Fibroblast of skin of right biceps (primary cell): ENCODE measurements at regions not wholly inside any gene's neighbourhood (a gene's known extent, or its start where the extent isn't known, plus 50 kb on each side); places are given as distances from the start of the nearest gene placed in this dataset.
A peak's percentile ranks its signal among the peaks of the same experiment; 100 is the strongest.
"Not testable (repeated sequence)": the region's sequence is repeated elsewhere in the genome, so short reads cannot be mapped to it uniquely, and the experiment has no call there.

ENCODE experiments used
- DNase-seq: peaks from one replicate; pipeline ENCODE4 v3.0.0-alpha.2; 2013

- DNase-seq = no peak
Measured at GRCh38 chr2:88865801-88866371, 174.4 kb downstream of the RPIA start.

GRCh38 chr2:88866756-88867155, 175.3 kb downstream of the RPIA start:
- no peak for DNase-seq

- DNase-seq = no peak
Measured at GRCh38 chr2:88868861-88869260, 177.4 kb downstream of the RPIA start.

- DNase-seq = no peak
Measured at GRCh38 chr2:88870267-88870839, 178.9 kb downstream of the RPIA start.

- no peak for DNase-seq
Measured at GRCh38 chr2:88871336-88871735, 179.9 kb downstream of the RPIA start.

GRCh38 chr2:88873620-88874019, 182.1 kb downstream of the RPIA start:
- no peak for DNase-seq

GRCh38 chr2:88874063-88874657, 182.7 kb downstream of the RPIA start:
- peak; percentile 27 for DNase-seq

GRCh38 chr2:88875736-88876135, 184.3 kb downstream of the RPIA start:
- DNase-seq = no peak

- DNase-seq = peak; percentile 46
Measured at GRCh38 chr2:88880441-88880953, 189.0 kb downstream of the RPIA start.

- no peak for DNase-seq
Measured at GRCh38 chr2:88885275-88885674, 193.8 kb downstream of the RPIA start.

GRCh38 chr2:88885679-88886416, 194.4 kb downstream of the RPIA start:
- DNase-seq = no peak

- not testable (repeated sequence) for DNase-seq
Measured at GRCh38 chr2:88887466-88887865, 196.0 kb downstream of the RPIA start.

- DNase-seq = no peak
Measured at GRCh38 chr2:88892207-88892606, 200.7 kb downstream of the RPIA start.

GRCh38 chr2:88892788-88893187, 201.3 kb downstream of the RPIA start:
- DNase-seq = no peak

GRCh38 chr2:88896971-88897370, 205.5 kb downstream of the RPIA start:
- DNase-seq = no peak

- DNase-seq = no peak
Measured at GRCh38 chr2:88897715-88898114, 206.2 kb downstream of the RPIA start.

GRCh38 chr2:88903749-88904353, 212.4 kb downstream of the RPIA start:
- peak; percentile 14 for DNase-seq

GRCh38 chr2:88913280-88913679, 221.8 kb downstream of the RPIA start:
- DNase-seq = no peak

- DNase-seq = peak; percentile 8
Measured at GRCh38 chr2:88919087-88919738, 227.7 kb downstream of the RPIA start.

GRCh38 chr2:88920399-88920798, 228.9 kb downstream of the RPIA start:
- not testable (repeated sequence) for DNase-seq

- no peak for DNase-seq
Measured at GRCh38 chr2:88924533-88924932, 233.1 kb downstream of the RPIA start.

- no peak for DNase-seq
Measured at GRCh38 chr2:88925770-88926462, 234.4 kb downstream of the RPIA start.
